Hematopoietic multipotent progenitor cell (in vitro differentiated cells): ENCODE measurements at regions not wholly inside any gene's neighbourhood (a gene's known extent, or its start where the extent isn't known, plus 50 kb on each side); places are given as distances from the start of the nearest gene placed in this dataset.

ENCODE experiments used
- DNase-seq, 3 donors: peaks; one replicate each; pipeline ENCODE4 v3.0.0-alpha.2; 2011 to 2015; ENCODE audit warnings: low read depth in 2 of 3, low spot score in 2 of 3

DNA sequence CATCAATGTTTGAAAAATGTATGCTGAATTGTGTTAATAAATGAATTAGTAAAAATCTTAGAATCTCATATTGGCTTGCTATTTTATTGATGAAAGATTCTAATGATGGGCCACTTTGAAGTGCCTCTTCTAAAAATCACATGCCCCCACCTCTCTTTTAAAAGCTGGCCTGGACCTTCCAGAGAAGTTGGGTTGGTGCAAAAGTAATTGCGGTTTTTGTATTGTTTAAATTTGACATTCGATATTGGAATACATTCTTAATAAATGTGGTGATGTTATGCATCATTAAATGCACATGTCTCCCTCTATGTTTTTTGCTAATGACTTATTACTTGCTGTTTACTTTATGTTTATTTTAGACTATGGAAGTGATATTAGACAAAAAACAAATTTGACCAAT lies 314.6 kb upstream of the C16orf82 start:
- DNase-seq: no peak

DNA sequence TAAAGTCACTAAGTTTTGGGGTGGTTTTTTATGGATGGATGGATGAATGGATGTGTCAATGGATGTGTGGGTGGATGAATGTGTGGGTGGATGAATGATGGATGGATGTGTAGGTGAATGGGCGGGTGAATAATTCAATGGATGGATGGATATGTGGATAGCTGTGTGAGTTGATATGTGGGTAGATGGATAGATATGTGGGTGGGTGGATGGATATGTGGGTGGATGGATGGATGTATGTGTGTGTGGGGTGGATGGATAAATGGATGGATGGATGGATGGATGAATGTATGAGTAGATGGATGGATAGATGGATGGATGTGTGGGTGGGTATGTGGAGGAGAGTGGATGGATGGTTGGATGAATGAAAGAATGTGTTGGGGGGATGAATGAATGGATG lies 310.1 kb upstream of the C16orf82 start:
- no peak for DNase-seq

DNA sequence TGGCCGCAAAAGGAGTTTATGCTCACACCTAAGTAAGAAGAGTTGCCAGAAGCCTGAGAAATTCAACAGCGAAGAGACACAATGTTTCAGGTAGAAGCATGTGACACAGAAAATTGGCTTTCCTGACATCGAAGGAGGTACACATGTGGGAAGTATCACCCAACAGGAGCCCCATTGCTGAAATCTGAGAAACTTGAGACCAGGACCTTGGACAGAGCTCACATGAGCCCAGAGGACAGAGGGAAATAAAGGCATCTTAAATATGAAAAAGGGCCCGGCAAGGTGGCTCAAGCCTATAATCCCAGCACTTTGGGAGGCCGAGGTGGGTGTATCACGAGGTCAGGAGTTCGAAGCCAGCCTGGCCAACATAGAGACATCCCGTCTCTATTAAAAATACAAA lies 304.1 kb upstream of the C16orf82 start:
- DNase-seq: no peak

DNA sequence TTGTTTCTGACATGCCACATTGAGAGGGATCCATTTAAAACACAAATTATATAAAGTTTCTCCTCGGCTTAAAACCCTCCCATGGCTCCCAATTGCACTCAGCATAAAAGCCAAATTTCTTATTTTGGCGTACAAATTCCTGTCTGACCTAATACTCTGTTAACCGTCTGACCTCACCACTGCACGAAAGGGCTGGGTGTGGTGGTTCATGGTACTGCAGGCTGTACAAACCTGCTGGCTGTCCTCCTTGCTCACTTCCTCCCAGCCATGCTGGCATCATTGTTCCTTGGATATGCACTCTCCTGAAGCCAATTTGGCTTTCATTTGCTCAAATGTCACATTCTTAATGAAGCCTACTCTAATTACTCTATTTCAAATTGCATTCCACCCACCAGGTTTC lies 301.6 kb upstream of the C16orf82 start:
- no peak for DNase-seq

DNA sequence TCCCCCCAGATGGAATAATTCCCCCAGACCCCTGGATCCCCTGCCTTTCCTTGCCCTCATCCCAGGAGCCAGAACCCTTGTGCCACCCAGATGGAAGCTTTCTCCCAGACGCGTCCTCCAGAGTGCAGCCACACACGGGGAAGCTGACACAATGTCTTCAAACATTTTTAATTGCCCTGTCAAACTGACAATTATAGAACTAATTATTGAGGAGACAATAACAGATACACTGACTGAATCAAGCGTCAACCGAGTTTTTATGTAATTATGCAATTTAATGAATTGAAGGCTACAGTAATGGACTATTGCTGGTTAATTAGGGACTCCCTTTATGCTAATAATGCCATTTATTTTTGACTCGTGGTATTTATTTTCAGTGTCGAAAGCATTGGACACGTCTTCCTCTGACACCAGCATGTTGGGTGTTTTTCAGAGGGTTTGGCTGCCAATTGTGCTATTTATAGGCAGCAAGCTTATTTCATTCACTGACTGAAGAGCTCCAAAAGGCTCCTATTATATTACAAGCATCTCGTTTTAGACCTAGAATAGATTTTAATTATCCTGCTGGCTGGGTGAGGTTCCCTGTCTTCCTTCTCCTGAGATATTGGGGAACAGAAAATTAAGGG lies 298.2 kb upstream of the C16orf82 start:
- no peak for DNase-seq

DNA sequence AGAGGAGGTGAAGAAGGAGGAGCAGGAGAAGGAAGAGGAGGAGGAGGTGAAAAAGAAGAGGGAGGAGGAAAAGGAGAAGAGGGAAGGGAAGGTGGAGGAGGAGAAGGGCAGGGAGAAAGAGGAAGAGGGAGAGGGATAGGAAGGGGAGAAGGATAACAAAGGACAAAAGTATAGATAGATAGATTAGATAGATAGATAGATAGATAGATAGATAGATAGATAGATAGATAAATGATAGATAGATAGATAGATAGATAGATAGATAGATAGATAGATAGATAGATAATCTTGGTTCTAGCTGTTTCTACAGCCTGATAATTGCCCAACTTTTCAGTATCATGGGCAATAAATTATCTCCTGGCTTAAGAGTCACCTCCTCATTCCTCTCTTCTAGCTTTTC lies 296.2 kb upstream of the C16orf82 start:
- DNase-seq: no peak

DNA sequence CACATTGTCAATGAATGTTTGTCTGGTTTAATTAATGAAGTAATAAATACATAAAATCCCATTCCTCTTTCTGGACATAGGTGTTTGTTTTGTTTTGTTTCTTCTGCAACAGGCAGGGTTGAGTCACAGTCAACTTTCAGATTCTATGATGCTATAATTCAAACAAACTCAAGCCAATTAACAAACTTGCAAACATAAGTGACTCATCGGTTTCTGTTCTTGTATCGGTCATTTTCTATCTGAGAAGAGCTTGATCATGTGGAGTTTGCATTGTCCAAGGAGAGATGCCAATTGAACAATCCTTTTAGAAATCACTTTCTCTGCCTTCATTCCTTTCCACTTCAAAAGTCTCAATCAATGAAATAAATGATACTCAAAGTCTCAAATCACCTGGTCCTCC lies 294.2 kb upstream of the C16orf82 start:
- no peak for DNase-seq

DNA sequence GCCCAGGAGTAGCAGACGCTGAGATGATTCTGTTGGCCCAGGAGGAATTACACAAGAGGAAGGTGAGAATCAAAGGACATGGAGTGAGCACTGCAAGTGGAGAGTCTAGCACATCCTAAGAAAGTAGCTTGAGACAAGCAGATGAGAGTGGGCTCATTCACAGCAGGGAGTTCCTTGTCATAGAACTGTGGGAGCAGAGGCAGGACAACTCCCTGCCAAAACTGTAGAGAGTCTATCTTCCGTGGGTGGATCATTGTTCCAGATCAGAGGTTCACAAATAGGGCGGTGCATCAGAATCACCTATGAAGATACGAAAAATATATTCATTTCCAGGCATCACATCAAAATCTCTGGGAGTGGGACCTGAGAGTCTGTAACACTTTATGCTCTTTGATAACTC lies 288.9 kb upstream of the C16orf82 start:
- DNase-seq: no peak

DNA sequence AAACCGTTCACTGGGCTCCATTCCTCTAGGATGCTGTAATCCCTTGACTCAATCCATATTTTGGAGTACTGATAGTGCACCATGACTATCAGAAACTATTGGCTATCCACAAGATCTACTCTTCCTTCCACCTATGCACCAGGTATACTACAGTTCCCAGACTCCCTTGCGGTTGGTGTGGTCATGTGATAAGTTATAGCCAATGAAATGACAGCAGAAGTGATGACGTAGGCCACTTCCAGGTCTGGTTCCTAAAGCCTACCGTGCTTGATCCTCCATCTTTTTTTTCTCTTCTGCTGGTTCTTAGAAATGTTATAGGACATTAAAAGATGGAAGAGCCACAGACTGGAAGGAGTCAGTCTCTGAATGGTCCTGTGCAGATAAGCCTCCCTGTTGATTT lies 278.8 kb upstream of the C16orf82 start:
- no peak for DNase-seq

DNA sequence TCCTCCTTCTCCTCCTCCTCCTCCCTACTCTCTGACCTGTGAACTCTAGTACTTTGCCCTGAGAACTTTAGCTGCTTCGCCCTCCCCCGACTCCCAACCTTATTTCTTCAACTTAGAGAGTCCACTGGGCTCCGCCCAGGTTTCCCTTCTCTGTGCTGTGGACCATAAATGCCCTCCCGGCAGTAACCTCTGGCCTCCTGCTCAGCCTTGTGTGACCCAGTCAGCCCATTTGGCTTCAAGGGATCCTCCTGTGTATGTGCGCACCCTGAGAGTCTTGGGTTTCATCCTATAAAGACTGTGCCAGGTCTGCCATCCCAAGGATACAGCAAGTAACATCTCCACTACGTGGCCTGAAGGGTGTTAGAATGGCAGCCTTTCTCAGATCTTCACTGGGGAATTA lies 275.6 kb upstream of the C16orf82 start:
- no peak for DNase-seq

DNA sequence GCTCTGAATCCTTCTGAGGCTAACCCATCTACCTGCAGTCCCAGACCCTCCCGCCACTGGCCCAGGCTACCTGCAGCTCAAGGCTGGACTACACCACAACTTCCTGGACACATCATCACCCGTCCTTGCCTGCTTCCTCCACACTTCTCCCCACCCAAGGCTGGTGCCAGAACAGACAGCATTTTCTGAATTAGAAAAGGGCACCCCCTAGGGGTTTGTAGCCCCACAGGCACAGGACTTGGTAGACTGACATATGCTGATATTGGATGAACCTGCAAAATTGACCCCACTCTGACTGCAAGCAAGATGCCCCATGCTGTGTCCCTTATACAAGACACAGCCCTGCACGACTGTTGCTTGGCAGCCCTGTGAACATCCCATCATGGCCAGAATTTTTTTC lies 271.5 kb upstream of the C16orf82 start:
- no peak for DNase-seq

DNA sequence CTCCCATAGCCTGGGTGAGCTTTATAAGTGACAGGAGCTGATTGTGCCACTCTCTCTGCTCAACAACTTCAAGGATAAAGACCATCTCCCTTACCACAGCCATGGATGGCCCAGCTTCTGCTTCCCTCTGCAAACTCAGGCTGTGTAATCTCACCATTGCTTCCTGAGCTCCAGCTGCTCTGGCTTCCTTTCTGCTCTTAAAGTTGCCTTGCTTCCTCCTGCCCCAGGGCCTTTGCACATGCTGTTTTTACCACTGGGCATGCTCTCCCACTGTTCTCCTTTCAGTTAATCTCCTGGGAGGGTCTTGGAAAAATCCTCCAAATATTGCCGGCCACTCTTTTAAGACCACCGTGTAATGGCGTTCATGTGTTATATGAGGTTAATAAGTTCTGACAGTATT lies 265.1 kb upstream of the C16orf82 start:
- DNase-seq: no peak

DNA sequence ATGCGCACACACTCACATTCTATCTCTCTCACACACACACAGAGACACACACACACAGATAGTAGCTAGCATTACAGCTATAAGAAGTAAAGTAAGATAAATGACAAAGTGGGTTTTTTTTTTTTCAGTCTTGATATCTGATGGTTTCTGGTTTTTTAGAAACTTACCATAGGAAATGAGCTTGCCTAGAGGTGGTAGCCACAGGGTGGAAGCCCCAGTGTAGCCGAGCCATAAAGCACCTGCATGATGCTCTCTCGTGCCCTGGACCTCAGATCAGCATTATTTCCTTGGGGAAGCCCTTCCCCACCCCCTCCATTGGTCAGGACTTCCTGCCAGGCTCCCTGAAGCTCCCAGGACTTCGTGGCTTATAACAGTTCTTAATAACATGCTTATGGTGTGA lies 264.3 kb upstream of the C16orf82 start:
- DNase-seq: no peak

DNA sequence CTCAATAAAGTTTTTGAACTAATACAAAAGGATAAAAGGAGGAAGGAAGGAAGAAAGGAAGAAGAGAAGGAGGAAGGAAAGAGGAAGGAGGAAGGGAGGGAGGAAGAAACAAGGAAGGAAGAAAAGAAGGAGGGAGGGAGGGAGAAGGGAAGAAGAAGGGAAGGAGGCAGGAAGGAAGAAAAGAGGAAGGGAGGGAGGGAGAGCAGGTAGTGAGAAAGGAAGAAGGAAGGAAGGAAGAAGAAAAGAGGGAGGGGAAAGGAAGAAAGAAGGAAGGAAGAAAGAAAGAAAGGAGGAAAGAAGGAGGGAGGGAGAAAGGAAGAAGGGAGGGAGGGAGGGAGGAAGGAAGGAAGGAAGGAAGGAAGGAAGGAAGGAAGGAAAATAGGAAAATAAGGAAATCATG lies 263.8 kb upstream of the C16orf82 start:
- no peak for DNase-seq

DNA sequence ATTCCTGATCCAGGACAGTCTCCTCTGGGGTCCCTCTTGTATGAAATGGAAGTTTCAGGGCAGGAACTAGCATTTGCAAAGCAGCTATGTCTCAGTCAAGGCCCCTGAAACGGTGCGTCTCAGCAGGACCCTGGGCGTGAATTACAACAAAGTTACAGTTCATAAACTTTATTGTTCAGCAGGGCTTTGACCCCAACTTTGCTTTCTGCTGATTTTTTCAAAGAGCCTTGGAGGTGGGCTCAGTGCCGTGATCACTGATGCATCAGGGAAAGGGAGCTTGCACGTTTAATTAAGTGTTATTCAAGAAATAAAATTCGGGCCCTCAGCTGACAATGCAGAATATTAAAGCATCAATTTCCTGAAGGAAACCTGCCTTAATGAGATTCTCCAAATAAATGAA lies 260.1 kb upstream of the C16orf82 start:
- DNase-seq: no peak

DNA sequence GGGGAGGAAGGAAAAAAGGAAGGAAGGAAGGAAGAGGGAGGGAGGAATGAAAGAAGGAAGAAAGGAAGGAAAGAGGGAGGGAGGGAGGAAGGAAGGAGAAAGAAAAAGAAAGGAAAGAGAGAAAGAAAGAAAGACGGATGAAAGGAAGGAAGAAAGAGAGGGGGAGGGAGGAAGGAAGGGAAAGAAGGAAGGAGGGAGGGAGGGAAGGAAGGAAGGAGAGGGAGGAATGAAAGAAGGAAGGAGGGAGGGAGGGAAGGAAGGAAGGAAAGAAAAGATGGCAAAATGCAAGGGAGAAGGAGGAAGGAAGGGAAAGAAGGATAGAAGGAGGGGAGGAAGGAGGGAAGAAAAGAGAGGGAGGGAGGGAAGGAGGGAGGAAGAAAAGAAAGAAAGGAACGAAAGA lies 257.3 kb upstream of the C16orf82 start:
- no peak for DNase-seq

DNA sequence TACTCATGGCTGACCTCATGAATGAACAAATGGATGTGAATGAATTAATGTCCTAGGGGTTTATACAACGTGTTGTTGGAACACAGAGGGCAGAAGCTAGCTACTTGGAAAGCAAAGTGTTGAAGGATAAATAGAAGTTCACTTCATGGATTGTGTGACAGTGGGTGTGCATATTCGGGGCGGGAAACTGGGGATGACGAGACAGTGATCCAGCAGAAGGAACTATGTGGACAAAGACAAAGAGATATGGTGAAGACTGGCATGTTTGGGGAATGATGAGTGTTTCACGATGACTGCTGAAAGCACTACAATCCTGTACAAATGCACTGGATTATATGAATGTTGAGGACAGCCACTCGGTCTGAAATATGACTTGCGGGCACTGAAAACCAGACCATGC lies 250.5 kb upstream of the C16orf82 start:
- no peak for DNase-seq

DNA sequence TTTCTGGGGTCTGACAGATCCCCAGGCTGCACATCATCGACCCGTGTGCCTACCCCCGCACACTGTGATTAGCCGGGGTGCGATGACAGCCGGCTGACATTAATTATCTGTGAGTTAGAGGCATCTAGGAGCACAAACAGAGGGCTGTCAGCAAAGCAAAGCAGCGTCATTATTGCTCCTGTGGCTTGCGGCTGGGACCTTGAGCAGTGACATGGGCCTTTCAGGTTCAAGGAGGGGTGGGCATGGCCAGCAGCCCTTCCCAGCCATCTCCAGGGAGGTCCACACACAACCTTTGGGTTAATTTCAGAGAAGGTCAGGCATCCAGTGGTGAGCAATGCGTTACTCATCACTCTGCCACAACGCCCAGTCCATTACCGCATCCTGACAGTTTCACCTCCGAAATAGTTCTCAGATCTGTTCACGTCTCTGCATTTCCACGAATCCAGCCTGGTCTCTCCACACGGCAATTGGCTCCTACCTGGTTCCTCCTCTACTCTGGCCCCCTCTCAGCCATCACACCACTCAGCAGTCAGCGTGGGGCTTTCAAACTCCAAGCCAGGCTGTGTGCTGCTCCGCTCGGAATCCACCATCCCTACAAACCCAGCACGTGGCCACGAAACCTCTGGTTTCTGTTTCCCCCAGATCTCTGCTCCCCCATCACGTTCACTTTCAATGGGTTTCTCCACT lies 249.7 kb upstream of the C16orf82 start:
- DNase-seq: no peak

DNA sequence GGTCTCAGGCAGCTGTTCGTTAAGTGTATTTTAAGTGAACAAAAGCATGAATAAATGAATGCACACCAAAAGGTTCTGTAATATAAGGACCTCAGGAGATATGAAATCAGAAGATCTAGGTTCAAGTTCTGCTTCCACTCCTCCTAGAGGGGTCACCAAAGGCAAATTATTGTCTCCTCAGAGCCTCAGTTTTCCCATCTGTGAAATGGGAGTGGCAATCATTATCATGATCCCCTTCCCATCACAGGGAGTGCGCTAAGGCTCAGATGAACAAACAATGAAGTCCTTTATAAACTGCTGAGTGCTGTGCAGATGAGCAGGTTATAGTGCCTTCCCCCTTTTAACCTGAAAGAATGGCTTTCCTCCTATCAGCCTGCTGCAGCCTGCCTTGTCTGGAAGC lies 248.3 kb upstream of the C16orf82 start:
- no peak for DNase-seq

DNA sequence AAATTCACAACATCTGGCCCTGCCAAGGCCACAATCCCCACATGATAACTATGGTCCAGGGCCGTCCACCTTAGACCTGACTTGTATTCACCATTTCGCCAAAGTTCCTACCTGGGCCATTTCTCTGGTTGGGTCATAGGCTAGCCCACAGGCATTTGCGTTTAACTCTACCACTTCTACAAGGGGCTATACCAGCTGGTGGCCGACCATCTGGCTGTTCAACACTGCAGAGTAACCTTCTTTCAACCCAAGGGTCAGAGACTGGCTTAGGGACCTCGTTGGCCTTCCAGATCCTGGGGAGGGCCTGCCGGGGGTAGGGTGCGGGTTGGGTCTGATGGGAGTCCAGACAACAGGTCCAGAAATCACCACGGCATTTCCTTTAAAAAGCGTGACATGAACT lies 242.3 kb upstream of the C16orf82 start:
- DNase-seq: no peak

DNA sequence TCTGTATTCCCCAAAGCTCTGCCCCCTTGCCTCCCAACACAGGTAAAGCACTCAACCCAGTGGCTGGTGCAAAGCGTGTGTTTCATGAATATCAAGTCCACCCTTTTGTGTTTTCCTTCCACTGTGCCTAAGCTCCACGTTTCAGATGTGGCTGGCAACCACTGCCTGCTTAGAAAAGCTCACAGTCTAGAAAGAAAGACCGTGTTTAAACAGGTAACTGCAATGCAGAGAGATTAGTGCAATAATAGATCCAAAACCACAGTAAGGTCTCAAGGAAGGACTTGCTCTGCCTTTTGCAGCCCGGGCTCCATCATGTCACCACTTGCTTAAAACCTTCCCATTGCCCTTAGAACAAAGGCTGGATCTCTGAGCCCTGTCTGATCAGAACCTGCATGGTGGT lies 240.2 kb upstream of the C16orf82 start:
- DNase-seq: no peak

DNA sequence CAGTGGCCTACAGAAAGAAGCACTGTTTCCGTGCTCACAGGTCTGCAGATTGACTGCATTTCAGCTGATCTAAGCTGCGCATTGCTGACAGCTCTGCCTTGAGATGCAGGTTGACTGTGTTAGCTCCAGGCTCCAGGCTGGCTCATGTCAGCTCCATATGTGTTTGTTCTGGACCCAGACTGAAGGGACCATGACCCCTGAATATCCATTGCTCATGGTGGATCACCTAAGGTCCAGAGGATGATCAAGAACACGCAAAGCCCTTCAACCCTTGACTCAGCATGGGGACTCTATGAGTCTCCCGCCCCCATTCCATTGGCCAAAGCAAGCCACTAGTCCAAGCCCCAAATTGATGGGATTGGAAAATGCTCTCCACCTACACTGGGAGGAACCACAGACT lies 239.3 kb upstream of the C16orf82 start:
- DNase-seq: no peak
